Psoas muscle (tissue), 7 donors: ENCODE measurements at regions not wholly inside any gene's neighbourhood (a gene's known extent, or its start where the extent isn't known, plus 50 kb on each side); places are given as distances from the start of the nearest gene placed in this dataset.

Source experiments
- ATAC-seq, 4 donors: fragments of 200-7000 bp; cut with Tn5 transposase; one replicate each; pipeline ENCODE4 v1.9.1; 2020; ENCODE audit warnings: moderate library complexity in 3 of 4, mild to moderate bottlenecking in 2 of 4
- DNase-seq, 2 donors: peaks; one replicate each; pipeline ENCODE4 v3.0.0-alpha.2; 2020
- H3K27ac ChIP-seq: fragments of 200-600 bp; one replicate; pipeline ENCODE4 v1.8.0; 2022
- H3K27me3 ChIP-seq, 3 donors: fragments of 200-600 bp in 1 of 3; one replicate each; pipeline versions ENCODE4 v1.6.1 to v1.8.0; 2013 to 2022; ENCODE audit warnings: low read length in 2 of 3, mild to moderate bottlenecking in 2 of 3, moderate library complexity in 1 of 3; ENCODE audit not compliant: insufficient read depth in 3 of 3
- H3K36me3 ChIP-seq, 2 donors: fragments of 200-600 bp in 1 of 2; one replicate each; pipeline versions ENCODE4 v1.6.1 to v1.8.0; 2013 to 2022; ENCODE audit warnings: low read depth in 1 of 2, mild to moderate bottlenecking in 1 of 2, moderate library complexity in 1 of 2; ENCODE audit not compliant: insufficient read depth in 1 of 2
- H3K4me1 ChIP-seq: fragments of 200-600 bp; one replicate; pipeline ENCODE4 v1.8.0; 2022
- H3K4me3 ChIP-seq: fragments of 200-600 bp; one replicate; pipeline ENCODE4 v1.8.0; 2022; ENCODE audit warnings: mild to moderate bottlenecking
- H3K9me3 ChIP-seq: fragments of 200-600 bp; one replicate; pipeline ENCODE4 v1.8.0; 2022
- CTCF ChIP-seq: fragments of 200-600 bp; IDR thresholded peaks from one replicate; pipeline ENCODE4 v1.8.0; 2022; ENCODE audit warnings: antibody characterized with exemption
- WGBS, 3 donors: extraction: QIAGEN DNeasy Blood & Tissue Kit; methylation state at CpG; one replicate each; pipeline versions ENCODE4 v1.1.6 to v1.1.7; 2013; 5-methylcytosine and 5-hydroxymethylcytosine counted together
- intact Hi-C, 2 donors: fragments of 100-400 bp; cut with DNase I; formaldehyde crosslinking; loops; one replicate each; pipeline versions ENCODE4 v1.11.0 to v1.14.2; 2022
- donor health status: healthy with polysubstance abuse.
- donor health status: DM: no; HTN: no; CAD: no; lungs with moderate emphysema.
- donor health status: Bipolar disorder and iron deficiency.
- donor health status: healthy.
- donor health status: DM: yes; HTN: yes; CAD: no.
- donor health status: DM: no; HTN: no; CAD: no.
- donor health status: DM: yes; HTN: yes; CAD: no.

GRCh38 chr17:77297693-77298666 lies 157.2 kb downstream of the SEC14L1 start:
- WGBS, 3 donors = 90% methylated on average over 8 of the region's 8 CpGs
- Histone ChIP-seq H3K4me1 (no peaks in the 10 kb centered on the region), H3K9me3 (peaks cover 5% of the 10 kb centered on the region), H3K27me3 (no peaks in the 10 kb centered on the region), H3K36me3 (peaks cover 0 to 13% of the 10 kb centered on the region in 2 donors), H3K4me3 (no peak overlapping the region), H3K27ac (no peak overlapping the region)
- DNase-seq = no peak
- intact Hi-C loops = no loop called here
- TF ChIP-seq CTCF = no peak
- ATAC-seq = no peak

DNA sequence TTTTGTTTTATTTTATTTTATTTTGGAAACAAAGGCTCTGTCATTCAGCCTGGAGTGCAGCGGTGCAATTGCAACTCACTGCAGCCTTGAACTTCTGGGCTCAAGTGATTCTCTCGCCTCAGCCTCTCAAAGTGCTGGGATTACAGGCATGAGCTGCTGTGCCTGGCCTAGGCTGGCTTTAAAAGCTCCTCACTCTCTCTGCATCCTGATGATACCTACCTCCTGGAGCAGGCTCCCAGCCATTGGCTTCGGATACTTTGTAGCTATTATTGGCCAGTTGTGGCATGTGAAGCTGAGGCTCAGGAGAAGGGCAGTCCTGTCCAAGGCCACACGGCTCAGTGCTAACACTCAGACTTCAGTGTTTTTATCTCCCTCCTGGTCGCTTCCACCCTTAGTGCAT lies 158.0 kb downstream of the SEC14L1 start:
- intact Hi-C loops = no loop called here
- 86 to 92% (median 89%) methylated on average over 5 of the region's 5 CpGs for WGBS, 3 donors
- DNase-seq (no peak), ATAC-seq (no peak)
- H3K27me3 ChIP-seq = no peaks in the 10 kb centered on the region
- peaks cover 5% of the 10 kb centered on the region for H3K9me3 ChIP-seq
- H3K27ac ChIP-seq = no peak overlapping the region
- no peak for TF ChIP-seq CTCF
- no peak overlapping the region for H3K4me3 ChIP-seq
- H3K4me1 ChIP-seq = no peaks in the 10 kb centered on the region
- H3K36me3 ChIP-seq = peaks cover 0 to 13% of the 10 kb centered on the region in 2 donors

DNA sequence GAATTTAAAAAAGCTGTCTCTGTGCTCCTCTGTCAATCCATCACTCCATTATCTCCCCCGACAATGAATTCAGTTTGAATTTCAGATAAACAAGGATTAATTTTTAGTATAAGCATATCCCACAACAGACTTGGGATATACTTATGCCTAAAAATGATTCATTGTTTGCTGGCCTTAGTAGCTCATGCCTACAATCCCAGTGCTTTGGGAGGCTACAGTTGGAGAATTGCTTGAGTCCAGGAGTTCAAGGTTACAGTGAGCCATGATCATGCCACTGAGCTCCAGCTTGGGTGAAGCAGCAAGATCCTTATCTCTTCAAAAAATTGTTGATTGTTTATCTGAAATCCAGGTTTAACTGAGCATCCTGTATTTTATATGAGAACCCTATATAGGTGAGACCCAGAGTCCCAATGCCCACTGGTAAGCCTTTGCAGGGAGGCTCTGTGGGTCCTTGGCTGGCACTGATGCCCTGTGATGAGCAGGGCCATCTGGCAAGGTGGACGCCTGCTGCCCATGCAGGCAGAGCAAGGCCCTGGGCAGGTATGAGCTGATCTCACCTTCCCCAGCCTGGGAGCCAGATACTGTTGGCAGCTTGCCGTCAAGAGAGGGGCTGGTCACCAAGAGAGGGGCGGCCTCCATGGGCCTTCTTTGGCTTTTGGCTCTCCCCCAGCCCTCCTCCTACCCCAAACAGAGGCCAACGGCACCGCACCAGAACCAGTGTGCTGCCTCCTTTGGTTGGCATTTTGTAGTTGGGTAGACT lies 158.7 kb downstream of the SEC14L1 start:
- no peaks in the 10 kb centered on the region for H3K27me3 ChIP-seq
- DNase-seq (no peak), ATAC-seq (no peak)
- 94 to 98% (median 95%) methylated on average over 6 of the region's 6 CpGs for WGBS, 3 donors
- no peaks in the 10 kb centered on the region for H3K4me1 ChIP-seq
- intact Hi-C loops = no loop called here
- H3K4me3 ChIP-seq = no peak overlapping the region
- H3K27ac ChIP-seq = no peak overlapping the region
- H3K36me3 ChIP-seq = peaks cover 0 to 10% of the 10 kb centered on the region in 2 donors
- H3K9me3 ChIP-seq = peaks cover 5% of the 10 kb centered on the region
- TF ChIP-seq CTCF = no peak

- H3K36me3 ChIP-seq = peaks cover 0 to 3% of the 10 kb centered on the region in 2 donors
- no peak overlapping the region for H3K27ac ChIP-seq
- no peak overlapping the region for H3K4me3 ChIP-seq
- WGBS, 3 donors = 81 to 97% (median 93%) methylated on average over 4 of the region's 4 CpGs
- TF ChIP-seq CTCF = no peak
- ATAC-seq (no peak), DNase-seq (no peak)
- intact Hi-C loops = no loop called here
- no peaks in the 10 kb centered on the region for H3K4me1 ChIP-seq
- H3K9me3 ChIP-seq = peaks cover 5% of the 10 kb centered on the region
- H3K27me3 ChIP-seq = no peaks in the 10 kb centered on the region
Measured at GRCh38 chr17:77300016-77300686, 159.4 kb downstream of the SEC14L1 start.
